GM11168 (cell line): ENCODE measurements at regions not wholly inside any gene's neighbourhood (a gene's known extent, or its start where the extent isn't known, plus 50 kb on each side); places are given as distances from the start of the nearest gene placed in this dataset.

Experiments
- in situ Hi-C: fragments of 300-500 bp; cut with MboI; formaldehyde crosslinking; loops from one replicate; pipeline ENCODE4 v1.12.0; 2022; ENCODE audit warnings: low sequenced_read_pairs; ENCODE audit not compliant: unreplicated experiment

DNA sequence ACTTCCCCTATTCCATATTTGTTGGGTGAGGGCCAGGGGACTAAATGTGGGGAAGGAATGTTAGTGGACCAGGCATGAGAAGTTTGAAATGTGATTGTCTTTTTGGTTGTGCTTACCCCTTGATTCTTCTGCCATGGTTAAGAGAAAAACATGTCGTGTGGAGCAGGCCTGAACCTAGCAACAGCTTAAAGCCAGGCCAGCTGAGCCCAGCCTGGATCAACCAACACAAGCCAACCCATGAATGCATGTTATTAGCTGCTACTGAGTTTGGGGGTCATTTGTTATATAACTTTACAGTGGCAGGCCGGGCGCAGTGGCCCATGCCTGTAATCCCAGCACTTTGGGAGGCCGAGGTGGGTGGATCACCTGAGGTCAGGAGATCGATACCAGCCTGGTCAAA lies 52.4 kb upstream of the TRIO start:
- in situ Hi-C loops = no loop called here

GRCh38 chr5:14090290-14090689 lies 52.9 kb upstream of the TRIO start:
- in situ Hi-C loops = no loop called here

GRCh38 chr5:14089198-14089597 lies 53.9 kb upstream of the TRIO start:
- in situ Hi-C loops = no loop called here

DNA sequence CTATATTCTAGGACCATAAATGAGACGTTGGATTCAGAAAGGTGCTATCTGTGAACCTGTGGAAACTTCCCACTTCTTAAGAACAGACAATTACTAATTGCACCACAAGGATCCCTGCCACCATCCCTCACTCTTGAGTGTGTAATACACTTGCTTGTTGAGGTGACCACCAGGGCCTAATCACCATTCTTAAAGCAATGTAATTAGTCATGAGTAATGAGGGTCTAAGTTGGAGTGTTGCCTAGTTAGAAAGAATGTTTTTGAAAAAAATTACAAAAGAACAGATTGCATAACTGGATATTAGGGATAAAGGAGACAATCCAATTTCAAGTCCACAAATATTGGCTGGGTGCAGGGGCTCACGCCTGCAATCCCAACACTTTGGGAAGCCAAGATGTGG lies 56.9 kb upstream of the TRIO start:
- in situ Hi-C loops = no loop called here

DNA sequence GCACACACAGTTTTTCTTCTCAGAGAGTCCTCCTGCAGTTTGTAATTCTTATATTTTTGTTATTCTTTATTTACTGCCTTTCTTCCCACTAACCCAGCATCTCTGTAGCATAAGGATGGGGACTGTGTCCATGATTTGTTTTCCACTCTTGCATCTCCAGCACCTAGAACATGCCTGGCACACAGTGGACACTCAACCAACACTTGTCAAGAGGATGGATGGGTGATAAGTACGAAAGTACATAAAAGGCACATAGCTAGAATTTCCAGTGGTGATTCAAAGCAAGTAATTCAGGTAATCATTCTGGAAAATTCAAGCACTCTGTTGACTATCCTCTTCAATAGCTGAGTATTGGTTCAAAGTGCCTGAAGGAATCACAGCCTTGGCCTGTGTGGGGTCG lies 60.2 kb upstream of the TRIO start:
- in situ Hi-C loops = no loop called here

GRCh38 chr5:14082523-14082922 lies 60.6 kb upstream of the TRIO start:
- in situ Hi-C loops = no loop called here

DNA sequence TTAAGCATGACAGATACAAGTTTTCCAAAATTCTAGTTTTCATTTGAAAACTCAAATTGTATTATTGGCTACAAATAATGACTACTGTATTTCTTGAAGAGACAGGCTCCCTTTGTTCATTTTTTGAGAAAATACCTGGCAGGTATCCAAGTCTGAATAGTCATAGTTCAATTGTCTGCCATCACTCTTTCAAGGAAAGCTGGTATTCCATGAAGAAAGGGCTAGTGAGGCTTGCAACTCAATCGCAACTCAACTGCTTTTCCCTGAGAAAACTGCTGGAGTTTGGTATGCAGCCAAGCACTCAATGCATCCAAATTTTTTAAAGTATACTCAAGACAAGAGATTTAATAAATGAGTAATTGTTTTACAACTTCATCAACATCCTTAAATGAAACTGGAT lies 61.4 kb upstream of the TRIO start:
- in situ Hi-C loops = no loop called here

GRCh38 chr5:14078716-14079115 lies 64.4 kb upstream of the TRIO start:
- in situ Hi-C loops = no loop called here

DNA sequence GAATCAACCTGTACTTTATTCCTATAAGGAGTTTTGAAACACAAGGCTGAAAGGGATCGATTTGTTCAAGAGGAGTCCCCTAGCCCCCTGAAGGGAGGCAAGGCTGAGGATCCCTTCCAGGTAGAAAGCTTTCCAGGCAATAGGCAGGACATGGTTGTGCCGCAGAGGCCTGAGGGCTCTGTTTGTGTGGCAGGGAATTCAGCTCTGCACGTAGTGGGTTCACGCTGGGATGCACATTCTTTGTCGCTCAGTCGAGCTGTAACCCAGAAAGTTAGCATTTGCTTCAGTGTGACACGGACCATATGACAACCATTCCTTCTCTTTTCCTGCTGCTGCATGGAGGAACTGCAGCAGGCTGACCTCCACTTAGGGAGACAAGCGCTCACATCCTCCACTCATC lies 65.6 kb upstream of the TRIO start:
- in situ Hi-C loops = no loop called here

DNA sequence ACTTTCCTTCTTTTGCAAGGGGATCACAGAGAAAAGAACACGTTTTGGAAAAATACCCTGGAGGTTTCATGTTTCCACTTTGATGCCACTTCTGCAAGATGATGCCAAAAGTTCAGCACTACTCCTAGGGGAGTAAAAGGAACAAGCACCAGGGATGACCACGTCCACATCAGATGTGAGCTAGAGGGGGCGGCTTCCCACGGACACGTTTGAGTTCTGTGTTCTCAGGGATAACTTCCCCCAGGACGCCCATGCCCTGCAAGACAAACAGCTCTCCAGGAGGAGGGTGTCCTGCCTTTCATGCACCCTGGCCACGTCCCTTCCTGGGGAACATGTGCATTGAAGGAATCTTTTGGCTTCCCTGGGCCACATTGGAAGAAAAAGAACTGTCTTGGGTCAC lies 66.6 kb upstream of the TRIO start:
- in situ Hi-C loops = no loop called here

- in situ Hi-C loops = no loop called here
These were observed 67.2 kb upstream of the TRIO start for GRCh38 chr5:14075937-14076336.

- in situ Hi-C loops = no loop called here
These were observed 71.7 kb upstream of the TRIO start for GRCh38 chr5:14071433-14071832.

DNA sequence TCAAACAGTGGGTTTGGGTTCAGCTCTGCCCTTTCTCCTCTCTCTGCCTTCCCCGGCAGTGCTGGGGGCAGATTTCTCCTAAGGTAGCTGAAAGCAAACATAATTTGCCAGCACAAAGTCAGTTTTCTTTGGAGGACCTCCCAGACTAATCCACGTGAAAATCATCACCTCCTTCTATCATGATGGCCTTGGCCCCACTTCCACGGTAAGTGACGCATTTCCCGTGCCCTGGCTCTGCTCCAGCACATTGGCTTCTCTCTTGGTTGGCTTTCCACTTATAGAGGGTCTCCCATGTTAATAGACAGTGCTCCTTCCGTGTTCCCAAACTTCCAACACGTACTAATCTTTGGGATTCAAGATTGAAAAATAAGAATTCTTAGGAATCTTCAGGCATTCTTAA lies 74.1 kb upstream of the TRIO start:
- in situ Hi-C loops = no loop called here

DNA sequence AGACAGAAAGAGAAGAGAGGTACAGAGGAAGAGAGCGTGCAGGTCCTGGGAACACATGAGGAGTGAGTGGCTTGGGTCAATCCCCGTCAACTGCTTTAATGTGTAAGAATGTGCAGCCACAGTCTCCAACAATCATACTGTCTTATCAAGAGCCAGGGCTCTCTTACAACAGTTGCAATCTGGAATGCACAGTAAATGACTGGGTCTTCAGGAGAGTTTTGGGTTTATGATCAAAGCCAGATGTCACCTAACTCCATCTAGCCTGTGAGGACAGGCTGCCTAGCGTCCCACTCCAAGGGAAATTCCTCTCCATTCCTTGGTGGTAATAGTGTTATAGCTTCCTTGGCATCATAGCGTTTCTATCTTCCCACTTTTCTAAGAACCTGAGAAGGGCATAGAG lies 75.0 kb upstream of the TRIO start:
- in situ Hi-C loops = no loop called here

DNA sequence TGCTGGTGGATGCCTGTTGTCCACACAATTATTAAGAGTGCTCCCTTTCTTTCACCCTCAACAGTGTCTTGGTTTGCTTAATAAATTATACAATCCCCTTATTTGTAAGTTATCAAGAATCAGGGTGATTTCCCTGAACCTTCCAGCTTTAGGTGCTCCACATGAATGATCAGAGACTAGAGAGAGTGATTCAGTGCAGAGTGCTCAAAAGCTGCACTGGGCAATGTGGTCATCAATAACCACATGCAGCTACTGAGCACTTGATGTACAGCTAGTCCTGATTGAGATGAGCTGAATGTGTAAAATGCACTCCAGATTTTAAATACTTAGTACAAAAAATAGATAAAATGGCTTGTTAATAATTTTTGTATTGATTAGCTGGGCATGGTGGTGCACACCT lies 76.8 kb upstream of the TRIO start:
- in situ Hi-C loops = no loop called here

- in situ Hi-C loops = no loop called here
These were observed 78.3 kb upstream of the TRIO start for GRCh38 chr5:14064841-14065240.

GRCh38 chr5:14063691-14064090 lies 79.5 kb upstream of the TRIO start:
- in situ Hi-C loops = no loop called here

DNA sequence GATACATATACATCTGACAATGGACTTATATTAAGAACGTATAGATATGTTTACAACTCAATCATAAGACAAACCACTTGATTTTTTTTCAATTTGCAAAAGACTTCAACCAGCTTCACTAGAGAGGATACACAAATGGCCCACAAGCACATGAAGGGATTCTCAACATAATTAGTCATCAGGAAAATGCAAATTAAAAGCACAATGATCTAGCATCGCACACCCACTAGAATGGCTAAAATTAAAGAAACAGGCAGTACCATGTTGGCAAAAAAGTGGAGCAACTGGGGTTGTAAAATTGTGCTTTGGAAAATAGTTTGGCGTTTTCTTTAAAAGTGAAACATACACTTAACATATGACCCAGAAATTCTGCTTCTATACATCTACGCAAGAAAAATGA lies 80.0 kb upstream of the TRIO start:
- in situ Hi-C loops = no loop called here

DNA sequence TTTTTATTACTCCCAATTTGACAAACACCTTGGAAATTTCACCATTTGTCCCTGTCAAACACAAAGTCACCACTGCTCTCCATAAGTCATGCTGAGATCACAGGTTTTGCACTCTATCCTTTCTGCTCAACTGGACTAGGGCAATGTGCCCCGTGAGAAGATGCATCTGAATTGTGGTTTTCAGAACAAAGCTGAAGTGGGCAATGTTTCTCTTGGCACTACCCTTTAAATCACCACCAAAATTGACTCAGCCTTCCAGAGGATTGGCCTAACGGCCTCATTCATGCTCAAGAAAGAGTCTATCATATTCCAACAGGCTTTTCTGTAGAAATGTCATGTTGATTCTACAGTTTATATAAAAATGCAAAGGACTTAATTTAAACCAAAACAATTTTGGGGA lies 81.0 kb upstream of the TRIO start:
- in situ Hi-C loops = no loop called here

GRCh38 chr5:14061106-14061505 lies 82.0 kb upstream of the TRIO start:
- in situ Hi-C loops = no loop called here

DNA sequence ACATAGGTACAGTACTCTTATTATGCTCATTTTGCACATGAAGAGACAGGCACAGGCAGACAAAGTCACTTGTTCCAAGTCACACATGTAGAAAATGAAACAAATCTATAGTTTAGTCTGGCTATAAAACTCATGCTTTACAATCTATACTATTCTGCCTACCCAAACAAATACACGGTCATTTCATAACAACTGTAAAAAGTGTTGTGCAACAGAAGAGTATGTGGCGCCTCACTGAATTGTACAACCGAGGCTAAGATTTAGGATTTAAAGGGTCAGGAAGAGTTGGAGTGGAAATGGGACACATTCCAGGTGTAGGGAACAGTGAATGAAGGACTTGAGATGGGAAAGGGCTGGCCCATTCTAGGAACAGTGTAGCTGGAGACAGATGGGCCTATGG lies 82.9 kb upstream of the TRIO start:
- in situ Hi-C loops = no loop called here

- in situ Hi-C loops = no loop called here
These were observed 83.3 kb upstream of the TRIO start for GRCh38 chr5:14059810-14060209.

- in situ Hi-C loops = no loop called here
These were observed 85.9 kb upstream of the TRIO start for GRCh38 chr5:14057289-14057688.
